HAP-1 (cell line): ENCODE measurements at regions not wholly inside any gene's neighbourhood (a gene's known extent, or its start where the extent isn't known, plus 50 kb on each side); places are given as distances from the start of the nearest gene placed in this dataset.
A peak's percentile ranks its signal among the peaks of the same experiment; 100 is the strongest.
"Not testable (repeated sequence)": the region's sequence is repeated elsewhere in the genome, so short reads cannot be mapped to it uniquely, and the experiment has no call there.

Experiments used
- DNase-seq, 2 experiments: peaks; one replicate each; pipeline ENCODE4 v3.0.0-alpha.2; 2016 to 2020; ENCODE audit warnings: low spot score in 2 of 2
- H3K27me3 ChIP-seq: fragments of 250-450 bp; sonication (Bioruptor Pico); 2 replicates; pipeline ENCODE4 v1.5.1; 2020; ENCODE audit warnings: low read depth, mild to moderate bottlenecking, moderate library complexity
- H3K36me3 ChIP-seq: fragments of 250-450 bp; sonication (Bioruptor Pico); replicated peaks from 2 replicates; pipeline ENCODE4 v1.5.1; 2020; ENCODE audit warnings: mild to moderate bottlenecking
- H3K4me1 ChIP-seq: fragments of 250-450 bp; sonication (Bioruptor Pico); 2 replicates; pipeline ENCODE4 v1.5.1; 2020; ENCODE audit warnings: mild to moderate bottlenecking
- H3K4me3 ChIP-seq: fragments of 250-450 bp; sonication (Bioruptor Pico); 2 replicates; pipeline ENCODE4 v1.5.1; 2020; ENCODE audit warnings: mild to moderate bottlenecking, moderate library complexity
- H3K9me3 ChIP-seq: fragments of 250-450 bp; sonication (Bioruptor Pico); 2 replicates; pipeline ENCODE4 v1.5.1; 2020; ENCODE audit warnings: mild to moderate bottlenecking, moderate library complexity
- in situ Hi-C: fragments of 300-500 bp; cut with MboI; formaldehyde crosslinking; loops from 3 replicates; pipeline ENCODE4 v1.14.3; 2020; ENCODE audit warnings: low sequenced_read_pairs, inconsistent platforms, mixed read lengths

DNA sequence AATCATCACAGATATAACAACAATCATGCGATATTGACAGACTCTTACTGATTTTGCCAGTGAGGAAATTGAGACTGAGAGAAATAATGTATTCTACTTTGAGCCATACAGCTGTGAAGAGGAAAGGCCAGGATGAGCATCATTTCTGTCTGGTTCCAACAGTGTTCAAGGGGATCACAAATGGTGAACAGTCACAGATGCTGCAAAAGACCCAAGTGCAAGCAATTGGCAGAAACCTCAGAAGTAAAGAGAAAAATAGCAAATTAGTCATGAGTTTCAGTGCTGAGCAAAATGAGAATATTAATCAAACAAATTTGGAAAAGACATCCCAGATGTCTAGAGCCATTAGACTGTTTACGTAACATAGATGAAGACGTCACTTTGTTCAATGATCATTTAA, 114.1 kb downstream of the RAB38 start:
- Histone ChIP-seq H3K36me3 (no peaks in the 10 kb centered on the region), H3K27me3 (no peaks in the 10 kb centered on the region), H3K4me1 (no peaks in the 10 kb centered on the region), H3K9me3 (no peaks in the 10 kb centered on the region), H3K4me3 (no peak overlapping the region)
- in situ Hi-C loops: no loop called here
- no peak for DNase-seq

DNA sequence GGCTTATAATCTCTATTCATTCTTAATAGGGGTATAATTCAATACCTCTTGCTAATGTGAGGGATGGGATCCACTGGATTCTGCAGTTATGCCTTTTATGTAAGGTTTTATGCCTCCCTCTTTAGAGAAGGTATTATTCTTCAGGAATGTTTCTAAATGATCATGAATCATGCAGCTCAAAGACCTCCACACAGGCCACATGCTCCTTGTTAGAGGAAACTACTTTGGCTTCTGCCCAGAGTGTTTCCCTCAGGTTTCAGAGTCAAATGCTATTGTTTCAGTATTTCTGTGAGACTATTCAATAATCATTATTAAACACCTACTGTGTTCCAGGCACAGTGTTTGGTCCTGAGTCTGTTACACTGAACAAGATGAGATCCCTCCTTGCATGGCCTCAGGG, 115.9 kb downstream of the RAB38 start:
- Histone ChIP-seq H3K36me3 (no peaks in the 10 kb centered on the region), H3K4me1 (no peaks in the 10 kb centered on the region), H3K9me3 (no peaks in the 10 kb centered on the region), H3K27me3 (no peaks in the 10 kb centered on the region), H3K4me3 (no peak overlapping the region)
- no peak for DNase-seq
- in situ Hi-C loops: no loop called here

DNA sequence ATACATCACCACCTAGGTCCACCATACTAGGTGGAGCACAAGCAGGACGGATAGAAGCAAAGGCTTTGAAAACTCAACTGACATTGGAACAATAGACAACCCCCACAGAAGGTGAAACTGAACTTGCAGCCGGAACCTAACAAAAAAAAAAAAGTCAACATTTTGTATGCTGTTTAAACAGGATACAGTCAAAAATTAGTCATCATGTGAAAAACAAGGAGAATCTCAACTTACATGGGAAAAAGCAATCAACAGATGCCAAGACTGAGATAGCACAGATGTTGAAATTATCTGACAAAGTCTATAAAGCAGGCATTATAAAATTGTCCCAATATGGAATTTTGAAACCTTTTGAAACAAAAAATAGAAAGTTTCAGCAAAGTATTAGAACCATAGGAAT, 123.8 kb downstream of the RAB38 start:
- no peak overlapping the region for H3K4me3 ChIP-seq
- no peaks in the 10 kb centered on the region for H3K4me1 ChIP-seq
- no peak for DNase-seq
- H3K36me3 ChIP-seq: no peaks in the 10 kb centered on the region
- in situ Hi-C loops: no loop called here
- no peaks in the 10 kb centered on the region for H3K27me3 ChIP-seq
- no peaks in the 10 kb centered on the region for H3K9me3 ChIP-seq

DNA sequence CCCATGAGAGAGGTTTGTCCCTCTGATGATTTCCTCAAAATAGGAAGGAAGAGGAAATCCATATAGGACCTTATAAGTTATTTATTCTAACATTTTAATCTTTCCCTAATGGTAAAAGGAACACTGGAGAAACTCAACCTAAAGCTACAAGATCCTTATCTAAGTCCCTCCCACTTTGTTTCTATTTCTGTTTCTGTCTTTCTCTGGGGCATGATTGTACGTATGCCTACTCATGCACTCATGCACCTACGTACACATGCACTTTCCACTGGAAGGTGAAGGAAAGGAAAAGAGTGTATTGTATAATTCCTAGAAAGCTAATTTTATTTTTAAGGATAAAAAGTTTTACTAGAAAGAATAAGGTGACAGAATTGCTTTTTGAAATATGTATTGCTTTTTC, 125.0 kb downstream of the RAB38 start:
- Histone ChIP-seq H3K36me3 (no peaks in the 10 kb centered on the region), H3K4me1 (no peaks in the 10 kb centered on the region), H3K9me3 (no peaks in the 10 kb centered on the region), H3K4me3 (no peak overlapping the region), H3K27me3 (no peaks in the 10 kb centered on the region)
- in situ Hi-C loops: no loop called here
- no peak for DNase-seq

DNA sequence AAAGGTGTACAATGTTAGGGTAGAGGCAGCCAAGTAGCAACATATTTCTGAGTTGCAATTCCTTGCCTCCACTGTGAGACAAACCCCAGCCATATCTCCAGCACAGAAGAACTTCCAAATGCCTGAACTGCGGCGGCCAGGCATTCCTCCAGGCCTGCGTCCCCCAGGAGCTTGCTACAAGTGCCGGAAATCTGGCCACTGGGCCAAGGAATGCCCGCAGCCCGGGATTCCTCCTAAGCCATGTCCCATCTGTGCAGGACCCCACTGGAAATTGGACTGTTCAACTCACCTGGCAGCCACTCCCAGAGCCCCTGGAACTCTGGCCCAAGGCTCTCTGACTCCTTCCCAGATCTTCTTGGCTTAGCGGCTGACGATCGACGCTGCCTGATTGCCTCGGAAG, 130.0 kb downstream of the RAB38 start:
- in situ Hi-C loops, H3K27me3 ChIP-seq, DNase-seq, H3K4me1 ChIP-seq, H3K4me3 ChIP-seq, H3K9me3 ChIP-seq, H3K36me3 ChIP-seq: not testable (repeated sequence)

DNA sequence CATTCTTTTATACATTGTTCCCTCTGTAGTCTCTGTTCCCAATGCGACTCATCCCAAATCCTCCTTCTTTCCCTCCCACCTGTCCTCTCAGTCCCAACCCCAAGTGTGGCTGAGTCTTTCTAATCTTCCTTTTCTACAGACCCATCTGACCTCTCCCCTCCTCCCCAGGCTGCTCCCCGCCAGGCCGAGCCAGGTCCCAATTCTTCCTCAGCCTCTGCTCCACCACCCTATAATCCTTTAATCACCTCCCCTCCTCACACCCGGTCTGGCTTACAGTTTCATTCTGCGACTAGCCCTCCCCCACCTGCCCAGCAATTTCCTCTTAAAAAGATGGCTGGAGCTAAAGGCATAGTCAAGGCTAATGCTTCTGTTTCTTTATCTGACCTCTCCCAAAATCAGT, 130.6 kb downstream of the RAB38 start:
- DNase-seq: peak in 1 of 2 experiments; percentile 12
- H3K36me3 ChIP-seq, H3K9me3 ChIP-seq, H3K4me1 ChIP-seq, in situ Hi-C loops, H3K27me3 ChIP-seq, H3K4me3 ChIP-seq: not testable (repeated sequence)

DNA sequence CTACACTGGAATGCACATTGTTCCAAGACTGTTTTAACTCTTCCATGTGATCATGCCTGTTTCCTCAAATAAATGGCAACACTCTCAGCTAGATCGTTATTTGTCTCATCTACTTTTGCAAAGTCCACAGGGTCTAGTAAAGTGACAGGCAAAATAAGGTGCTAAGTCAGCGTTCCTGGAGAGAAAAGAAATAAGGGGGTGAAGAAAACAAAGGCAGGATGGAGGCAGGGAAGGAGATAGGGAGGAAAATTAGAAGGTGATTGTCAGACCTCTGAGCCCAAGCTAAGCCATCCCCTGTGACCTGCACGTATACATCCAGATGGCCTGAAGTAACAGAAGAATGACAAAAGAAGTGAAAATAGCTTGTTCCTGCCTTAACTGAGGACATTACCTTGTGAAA, 132.1 kb downstream of the RAB38 start:
- no peak for DNase-seq
- Histone ChIP-seq H3K4me3 (no peak overlapping the region), H3K27me3 (peaks cover 6% of the 10 kb centered on the region), H3K4me1 (no peaks in the 10 kb centered on the region), H3K36me3 (no peaks in the 10 kb centered on the region), H3K9me3 (no peaks in the 10 kb centered on the region)
- in situ Hi-C loops: no loop called here

DNA sequence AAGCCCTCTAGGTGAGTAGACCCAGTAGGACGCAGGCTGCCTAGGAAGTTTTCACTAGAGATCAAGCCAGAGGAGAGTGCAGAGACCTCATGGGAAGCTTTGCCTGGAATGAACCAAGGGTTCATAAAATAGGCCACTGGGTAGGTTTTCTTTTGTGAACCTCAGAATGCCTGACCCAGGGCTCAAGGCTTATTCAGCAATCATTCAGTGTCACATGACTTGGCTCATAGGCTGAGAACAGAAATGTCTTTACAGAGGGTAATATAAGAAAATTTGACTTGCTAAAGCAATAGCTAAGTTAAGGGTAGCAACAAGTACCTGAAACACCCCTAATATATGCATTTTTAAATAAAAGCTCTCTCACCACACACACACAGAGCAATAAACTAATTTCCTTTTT, 132.6 kb downstream of the RAB38 start:
- H3K27me3 ChIP-seq: peaks cover 6% of the 10 kb centered on the region
- H3K9me3 ChIP-seq: no peaks in the 10 kb centered on the region
- in situ Hi-C loops: no loop called here
- no peak overlapping the region for H3K4me3 ChIP-seq
- no peak for DNase-seq
- no peaks in the 10 kb centered on the region for H3K36me3 ChIP-seq
- H3K4me1 ChIP-seq: no peaks in the 10 kb centered on the region

DNA sequence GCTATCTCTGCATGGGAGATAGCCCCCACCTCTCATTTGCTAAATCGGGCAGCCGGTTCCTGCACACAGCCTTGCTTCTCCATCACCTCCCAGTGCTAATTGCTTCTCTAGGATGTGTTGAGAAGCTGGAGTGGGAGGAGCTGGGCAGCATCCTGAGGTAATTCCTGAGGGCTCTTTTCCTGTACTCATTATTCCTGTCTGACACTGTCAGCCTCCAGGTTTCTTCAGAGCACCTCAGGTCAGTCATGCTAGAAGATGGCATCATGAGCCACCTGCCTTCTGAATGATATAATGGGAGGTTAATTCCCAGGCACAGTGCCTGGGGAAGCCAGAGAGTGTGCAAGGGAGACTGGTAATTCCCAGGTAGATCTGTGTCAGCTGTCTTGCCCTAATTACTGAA, 133.0 kb downstream of the RAB38 start:
- Histone ChIP-seq H3K4me1 (no peaks in the 10 kb centered on the region), H3K27me3 (peaks cover 6% of the 10 kb centered on the region), H3K36me3 (no peaks in the 10 kb centered on the region), H3K9me3 (no peaks in the 10 kb centered on the region), H3K4me3 (no peak overlapping the region)
- DNase-seq: no peak
- in situ Hi-C loops: no loop called here

DNA sequence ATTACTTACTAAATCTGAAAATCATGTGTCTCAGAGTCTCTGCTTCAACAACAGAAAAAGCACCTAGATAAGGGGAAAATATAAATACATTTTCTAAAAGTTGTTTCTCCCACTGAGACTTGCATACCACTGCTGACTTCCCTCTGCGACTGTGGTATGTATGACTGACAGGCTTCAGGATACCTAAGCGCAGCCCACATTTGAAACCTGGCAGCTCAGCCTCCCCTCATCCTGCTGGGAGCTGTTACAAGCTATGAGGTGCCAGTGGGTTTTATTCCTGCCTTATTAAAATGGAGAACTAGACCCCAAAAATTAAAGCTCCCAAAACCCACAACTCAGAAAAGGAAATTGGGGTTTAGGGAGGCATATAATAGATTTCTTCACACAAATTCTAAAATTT, 133.6 kb downstream of the RAB38 start:
- in situ Hi-C loops: no loop called here

DNA sequence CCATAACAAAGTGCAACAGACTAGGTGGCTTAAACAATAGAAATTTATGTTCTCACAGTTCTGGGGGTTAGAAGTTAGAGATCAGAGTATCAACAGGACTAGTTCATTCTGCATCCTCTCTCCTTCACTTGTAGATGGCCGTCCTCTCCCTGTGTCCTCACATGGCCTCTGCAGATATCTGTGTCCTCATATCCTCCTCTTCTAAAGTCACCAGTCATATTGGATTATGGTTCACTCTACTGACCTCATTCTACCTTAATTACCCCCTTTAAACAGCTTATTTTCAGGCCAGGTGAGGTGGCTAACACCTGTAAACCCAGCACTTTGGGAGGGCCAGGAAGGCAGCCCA, 135.1 kb downstream of the RAB38 start:
- peaks cover 6% of the 10 kb centered on the region for H3K27me3 ChIP-seq
- in situ Hi-C loops: no loop called here
- H3K4me1 ChIP-seq: no peaks in the 10 kb centered on the region

More for the DNA sequence above, 133.6 kb downstream of the RAB38 start:
- H3K36me3 ChIP-seq: no peaks in the 10 kb centered on the region
- DNase-seq: no peak
- H3K27me3 ChIP-seq: peaks cover 6% of the 10 kb centered on the region
- no peak overlapping the region for H3K4me3 ChIP-seq
- H3K4me1 ChIP-seq: no peaks in the 10 kb centered on the region
- no peaks in the 10 kb centered on the region for H3K9me3 ChIP-seq

DNA sequence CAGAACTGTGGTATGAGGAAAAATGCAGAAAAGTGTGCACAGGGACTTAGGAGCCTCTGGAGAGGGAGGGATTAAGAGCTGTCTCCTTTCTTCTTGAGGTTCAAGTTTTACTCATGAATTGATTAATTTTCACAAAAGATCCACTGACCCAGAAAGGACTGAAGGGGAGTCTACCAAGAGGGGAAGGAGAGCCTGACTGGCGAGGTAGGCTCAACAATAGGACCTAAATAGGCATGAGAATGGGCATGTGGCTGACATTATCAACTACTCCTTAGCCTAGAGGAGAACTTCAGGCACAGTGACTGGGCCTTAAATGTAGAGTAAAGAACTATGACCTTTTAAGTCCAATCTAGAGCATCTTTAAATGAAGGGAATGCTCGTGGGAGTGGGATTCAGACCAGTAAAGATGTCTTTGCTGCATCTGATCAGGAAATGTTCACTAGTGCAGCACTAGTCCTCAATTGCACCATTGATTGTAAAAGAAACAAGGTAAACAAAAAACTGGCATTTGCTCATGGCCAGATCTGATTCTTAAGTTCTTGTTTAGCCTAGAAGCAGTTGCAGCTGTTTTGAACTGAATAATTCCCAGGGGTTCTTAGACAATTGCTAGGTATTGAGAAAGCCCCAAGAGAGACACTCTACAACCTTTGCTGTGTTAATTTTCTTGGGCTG, 135.6 kb downstream of the RAB38 start:
- no peak for DNase-seq
- H3K4me3 ChIP-seq: no peak overlapping the region
- no peaks in the 10 kb centered on the region for H3K4me1 ChIP-seq
- H3K27me3 ChIP-seq: peaks cover 6% of the 10 kb centered on the region
- in situ Hi-C loops: no loop called here
- H3K9me3 ChIP-seq: no peaks in the 10 kb centered on the region
- no peaks in the 10 kb centered on the region for H3K36me3 ChIP-seq

More for the DNA sequence above, 135.1 kb downstream of the RAB38 start:
- no peak for DNase-seq
- Histone ChIP-seq H3K4me3 (no peak overlapping the region), H3K36me3 (no peaks in the 10 kb centered on the region), H3K9me3 (no peaks in the 10 kb centered on the region)

DNA sequence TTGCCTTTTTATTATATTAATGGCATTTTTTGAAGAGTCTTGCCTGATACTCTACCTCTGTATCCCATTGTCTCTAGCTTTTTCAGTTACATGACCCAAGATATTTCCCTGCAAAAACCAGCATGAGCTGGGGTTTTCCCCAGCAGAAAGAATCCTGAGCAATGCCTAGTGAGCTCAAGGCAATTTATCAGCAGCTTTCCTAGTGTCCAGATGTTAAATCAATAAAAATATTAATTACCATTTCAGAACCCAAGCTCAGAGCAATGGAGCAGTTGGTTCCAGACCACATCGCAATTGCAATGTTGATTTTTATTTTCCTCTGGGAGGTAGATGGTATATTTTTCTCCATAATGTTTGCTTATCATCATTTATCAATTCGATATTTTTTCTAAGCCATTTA, 137.2 kb downstream of the RAB38 start:
- in situ Hi-C loops: no loop called here

DNA sequence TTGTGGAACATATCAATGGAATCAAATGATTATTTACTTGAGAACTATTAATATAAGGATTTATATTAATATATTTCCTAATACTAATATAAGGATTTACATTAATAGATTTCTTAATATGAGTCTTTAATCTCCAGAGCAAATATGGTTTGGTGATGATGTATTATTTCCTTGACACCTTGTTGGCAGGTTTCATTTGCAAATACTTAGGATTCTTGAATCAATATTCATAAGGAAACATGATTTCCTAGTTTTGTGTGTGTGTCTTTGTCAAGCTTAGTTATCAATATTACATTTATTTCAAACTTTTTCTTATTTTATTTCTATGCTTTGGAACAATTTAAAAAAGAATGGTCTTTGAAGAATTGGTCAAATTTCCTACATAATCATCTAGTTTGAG, 138.5 kb downstream of the RAB38 start:
- H3K36me3 ChIP-seq: no peaks in the 10 kb centered on the region
- no peak for DNase-seq
- no peak overlapping the region for H3K4me3 ChIP-seq
- peaks cover 4% of the 10 kb centered on the region; the same call in 1 of the 2 replicates for H3K27me3 ChIP-seq
- in situ Hi-C loops: no loop called here
- no peaks in the 10 kb centered on the region for H3K4me1 ChIP-seq
- no peaks in the 10 kb centered on the region for H3K9me3 ChIP-seq

More for the DNA sequence above, 137.2 kb downstream of the RAB38 start:
- DNase-seq: no peak
- no peaks in the 10 kb centered on the region for H3K36me3 ChIP-seq
- H3K9me3 ChIP-seq: no peaks in the 10 kb centered on the region
- peaks cover 6% of the 10 kb centered on the region for H3K27me3 ChIP-seq
- H3K4me1 ChIP-seq: no peaks in the 10 kb centered on the region
- H3K4me3 ChIP-seq: no peak overlapping the region

DNA sequence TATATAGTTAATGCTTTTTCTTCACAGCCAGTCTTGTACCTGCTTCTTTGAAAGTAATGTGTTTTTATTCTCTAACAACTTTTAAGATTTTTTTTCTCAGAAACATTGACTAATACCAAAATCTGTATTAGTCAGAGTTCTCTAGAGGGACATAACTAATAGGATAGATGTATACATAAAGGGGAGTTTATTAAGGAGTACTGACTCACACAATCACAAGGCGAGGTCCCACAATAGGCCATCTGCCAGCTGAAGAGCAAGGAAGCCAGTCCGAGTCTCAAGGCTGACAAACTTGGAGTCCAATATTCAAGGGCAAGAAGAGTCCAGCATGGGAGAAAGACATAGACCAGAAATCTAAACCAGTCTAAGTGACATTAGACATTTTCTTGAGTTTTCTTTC, 140.0 kb downstream of the RAB38 start:
- Histone ChIP-seq H3K4me3 (no peak overlapping the region), H3K36me3 (no peaks in the 10 kb centered on the region), H3K4me1 (no peaks in the 10 kb centered on the region), H3K9me3 (no peaks in the 10 kb centered on the region), H3K27me3 (no peaks in the 10 kb centered on the region)
- no peak for DNase-seq
- in situ Hi-C loops: no loop called here
